Suprapubic skin (tissue), 4 donors: ENCODE measurements at regions not wholly inside any gene's neighbourhood (a gene's known extent, or its start where the extent isn't known, plus 50 kb on each side); places are given as distances from the start of the nearest gene placed in this dataset.
"Not testable (repeated sequence)": the region's sequence is repeated elsewhere in the genome, so short reads cannot be mapped to it uniquely, and the experiment has no call there.

Source experiments
- DNase-seq, 2 donors: peaks; one replicate each; pipeline ENCODE4 v3.0.0-alpha.2; 2019; ENCODE audit warnings: low spot score in 2 of 2
- H3K27ac ChIP-seq: fragments of 200-600 bp; sonication (generic); one replicate; pipeline ENCODE4 v1.5.1; 2019
- H3K27me3 ChIP-seq: fragments of 200-600 bp; sonication (generic); one replicate; pipeline ENCODE4 v1.5.1; 2019
- H3K36me3 ChIP-seq: fragments of 200-600 bp; sonication (generic); one replicate; pipeline ENCODE4 v1.5.1; 2019
- H3K4me1 ChIP-seq: fragments of 200-600 bp; sonication (generic); one replicate; pipeline ENCODE4 v1.5.1; 2019
- H3K4me3 ChIP-seq: fragments of 200-600 bp; sonication (generic); one replicate; pipeline ENCODE4 v1.5.1; 2019; ENCODE audit warnings: mild to moderate bottlenecking
- H3K9me3 ChIP-seq: fragments of 200-600 bp; sonication (generic); one replicate; pipeline ENCODE4 v1.5.1; 2019
- EP300 ChIP-seq: sonication (generic); formaldehyde crosslinking; IDR thresholded peaks from one replicate; pipeline ENCODE4 v1.6.1; 2017; ENCODE audit warnings: antibody characterized with exemption
- POLR2A ChIP-seq, 2 donors: fragments of 450-650 bp; IDR thresholded peaks; one replicate each; pipeline ENCODE4 v1.6.1; 2017; ENCODE audit warnings: antibody characterized with exemption in 2 of 2, mild to moderate bottlenecking in 2 of 2, moderate library complexity in 2 of 2
- POLR2AphosphoS5 ChIP-seq, 3 donors: sonication (generic); formaldehyde crosslinking; IDR thresholded peaks; one replicate each; pipeline ENCODE4 v1.6.1; 2017; ENCODE audit warnings: antibody characterized with exemption in 3 of 3
- WGBS: methylation state at CpG from one replicate; pipeline ENCODE4 v1.1.5; 2018; 5-methylcytosine and 5-hydroxymethylcytosine counted together
- TF ChIP-seq, protein P1 (sequence below), 2 donors: fragments of 200-600 bp in 1 of 2; fragments of 450-650 bp in 1 of 2; sonication (generic) in 1 of 2; IDR thresholded peaks; one replicate each; pipeline ENCODE4 v1.5.1; 2016 to 2019; ENCODE audit warnings: antibody characterized with exemption in 2 of 2, mild to moderate bottlenecking in 1 of 2, moderate library complexity in 1 of 2

DNA sequence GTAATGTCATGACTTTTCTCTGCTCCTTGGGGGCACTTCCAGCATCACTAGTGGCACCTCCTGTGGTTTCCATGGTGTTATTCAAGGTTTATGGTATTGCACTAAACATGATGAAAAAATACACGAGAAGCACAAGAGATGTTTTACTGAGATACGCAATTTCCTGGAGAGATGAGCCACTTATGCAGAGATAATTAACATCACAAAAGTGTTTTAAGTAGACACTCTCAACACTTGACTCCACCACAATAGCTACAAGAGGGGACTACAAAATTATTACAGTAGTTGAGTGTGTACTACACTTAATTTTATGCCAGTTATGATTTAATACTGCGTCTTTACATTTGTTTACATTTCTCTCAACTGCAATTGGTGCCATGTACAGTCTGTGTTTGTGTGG lies 906.7 kb downstream of the DNAJB9 start:
- H3K36me3 ChIP-seq: no peaks in the 10 kb centered on the region
- H3K4me3 ChIP-seq: no peak overlapping the region
- H3K4me1 ChIP-seq: no peaks in the 10 kb centered on the region
- no peaks in the 10 kb centered on the region for H3K9me3 ChIP-seq
- TF ChIP-seq EP300: no peak
- no peak for TF ChIP-seq POLR2AphosphoS5 (IDR thresholded peaks at IDR 0.05)
- TF ChIP-seq, protein P1, sequence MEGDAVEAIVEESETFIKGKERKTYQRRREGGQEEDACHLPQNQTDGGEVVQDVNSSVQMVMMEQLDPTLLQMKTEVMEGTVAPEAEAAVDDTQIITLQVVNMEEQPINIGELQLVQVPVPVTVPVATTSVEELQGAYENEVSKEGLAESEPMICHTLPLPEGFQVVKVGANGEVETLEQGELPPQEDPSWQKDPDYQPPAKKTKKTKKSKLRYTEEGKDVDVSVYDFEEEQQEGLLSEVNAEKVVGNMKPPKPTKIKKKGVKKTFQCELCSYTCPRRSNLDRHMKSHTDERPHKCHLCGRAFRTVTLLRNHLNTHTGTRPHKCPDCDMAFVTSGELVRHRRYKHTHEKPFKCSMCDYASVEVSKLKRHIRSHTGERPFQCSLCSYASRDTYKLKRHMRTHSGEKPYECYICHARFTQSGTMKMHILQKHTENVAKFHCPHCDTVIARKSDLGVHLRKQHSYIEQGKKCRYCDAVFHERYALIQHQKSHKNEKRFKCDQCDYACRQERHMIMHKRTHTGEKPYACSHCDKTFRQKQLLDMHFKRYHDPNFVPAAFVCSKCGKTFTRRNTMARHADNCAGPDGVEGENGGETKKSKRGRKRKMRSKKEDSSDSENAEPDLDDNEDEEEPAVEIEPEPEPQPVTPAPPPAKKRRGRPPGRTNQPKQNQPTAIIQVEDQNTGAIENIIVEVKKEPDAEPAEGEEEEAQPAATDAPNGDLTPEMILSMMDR (IDR thresholded peaks at IDR 0.05): no peak
- TF ChIP-seq POLR2A (IDR thresholded peaks at IDR 0.05): no peak
- H3K27me3 ChIP-seq: no peaks in the 10 kb centered on the region
- 88% methylated on average over 3 of the region's 3 CpGs for WGBS
- DNase-seq: no peak
- H3K27ac ChIP-seq: no peak overlapping the region

DNA sequence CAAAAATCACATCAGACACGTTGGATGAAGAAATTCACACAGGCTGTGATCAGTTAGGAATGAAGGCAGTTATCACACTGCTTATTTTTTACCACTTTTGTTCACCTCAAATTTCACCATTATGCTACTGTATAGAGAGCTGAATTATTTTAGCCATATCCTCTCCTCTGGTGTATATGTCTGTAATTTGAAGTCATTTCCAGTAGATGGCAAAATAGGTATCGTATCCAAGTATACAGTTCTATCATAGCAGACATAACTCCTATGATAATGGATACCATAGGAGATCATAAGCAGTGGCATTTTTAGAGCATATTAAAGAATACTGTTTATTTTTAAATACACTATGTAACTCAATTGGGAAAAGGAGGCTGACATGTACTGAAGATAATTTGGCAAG lies 909.7 kb downstream of the DNAJB9 start:
- Histone ChIP-seq H3K4me1 (no peaks in the 10 kb centered on the region), H3K36me3 (no peaks in the 10 kb centered on the region), H3K4me3 (no peak overlapping the region), H3K27ac (no peak overlapping the region), H3K9me3 (no peaks in the 10 kb centered on the region), H3K27me3 (no peaks in the 10 kb centered on the region)
- TF ChIP-seq EP300: no peak
- TF ChIP-seq, protein P1 (IDR thresholded peaks at IDR 0.05): no peak
- no peak for TF ChIP-seq POLR2A (IDR thresholded peaks at IDR 0.05)
- no peak for TF ChIP-seq POLR2AphosphoS5 (IDR thresholded peaks at IDR 0.05)
- DNase-seq: no peak
- 55% methylated on average over 2 of the region's 2 CpGs for WGBS

DNA sequence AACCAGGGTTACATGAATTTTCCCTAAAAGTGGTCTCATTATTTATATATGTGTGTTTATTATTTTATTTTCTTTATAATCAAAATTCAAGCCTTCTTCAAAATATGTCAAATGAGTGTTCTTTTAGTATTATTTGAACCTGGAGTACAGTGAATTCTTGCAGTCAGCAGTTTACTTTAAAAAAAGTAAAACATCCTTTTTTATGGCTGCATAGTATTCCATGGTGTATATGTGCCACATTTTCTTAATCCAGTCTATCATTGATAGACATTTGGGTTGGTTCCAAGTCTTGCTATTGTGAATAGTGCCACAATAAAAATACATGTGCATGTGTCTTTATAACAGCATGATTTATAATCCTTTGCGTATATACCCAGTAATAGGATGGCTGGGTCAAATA lies 920.9 kb downstream of the DNAJB9 start:
- not testable (repeated sequence) for H3K9me3 ChIP-seq, H3K36me3 ChIP-seq, H3K27me3 ChIP-seq, H3K4me1 ChIP-seq, H3K27ac ChIP-seq, DNase-seq, H3K4me3 ChIP-seq
- WGBS: 97% methylated on average over 1 of the region's 1 CpG

DNA sequence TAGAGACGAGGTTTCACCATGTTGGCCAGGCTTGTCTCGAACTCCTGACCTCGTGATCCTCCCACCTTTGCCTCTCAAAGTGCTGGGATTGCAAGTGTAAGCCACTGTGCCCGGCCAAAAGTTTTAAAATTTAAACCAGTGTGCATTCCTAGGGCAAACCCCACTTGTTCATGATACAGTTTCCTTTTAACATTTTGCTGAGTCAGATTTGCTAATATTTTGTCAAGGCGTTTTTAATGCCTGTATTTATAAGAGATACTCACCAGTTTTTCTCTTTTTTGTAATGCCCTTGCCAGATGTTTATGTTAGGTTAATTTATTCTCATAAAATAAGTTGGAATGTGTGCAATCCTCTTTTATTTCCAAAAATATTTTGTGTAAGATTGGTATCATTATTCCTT lies 927.4 kb downstream of the DNAJB9 start:
- no peaks in the 10 kb centered on the region for H3K36me3 ChIP-seq
- H3K27ac ChIP-seq: no peak overlapping the region
- H3K4me1 ChIP-seq: no peaks in the 10 kb centered on the region
- no peak overlapping the region for H3K4me3 ChIP-seq
- WGBS: 81% methylated on average over 5 of the region's 5 CpGs
- DNase-seq: no peak
- no peaks in the 10 kb centered on the region for H3K9me3 ChIP-seq
- TF ChIP-seq, protein P1 (IDR thresholded peaks at IDR 0.05): no peak
- TF ChIP-seq POLR2A (IDR thresholded peaks at IDR 0.05) (no peak), POLR2AphosphoS5 (IDR thresholded peaks at IDR 0.05) (no peak), EP300 (no peak)
- no peaks in the 10 kb centered on the region for H3K27me3 ChIP-seq

DNA sequence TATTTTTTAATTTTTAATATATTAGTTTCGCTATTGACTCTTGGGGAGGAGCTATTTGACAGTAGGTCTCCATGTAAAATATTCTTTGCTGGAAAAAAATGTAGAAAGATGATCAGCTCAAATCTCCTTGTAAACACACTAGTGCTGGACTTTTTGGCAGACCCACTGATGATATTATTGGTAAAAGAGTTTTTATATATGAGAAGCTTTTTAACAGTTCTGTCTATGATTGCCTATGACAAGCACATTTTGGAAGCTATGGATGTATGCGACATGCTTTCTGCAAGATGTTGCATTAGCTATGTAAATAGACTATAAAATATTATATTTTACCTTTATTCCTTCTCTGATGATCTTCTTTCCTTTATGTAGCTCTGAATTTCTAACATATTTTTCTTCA lies 928.5 kb downstream of the DNAJB9 start:
- no peaks in the 10 kb centered on the region for H3K36me3 ChIP-seq
- TF ChIP-seq POLR2AphosphoS5 (IDR thresholded peaks at IDR 0.05) (no peak), POLR2A (IDR thresholded peaks at IDR 0.05) (no peak), EP300 (no peak)
- TF ChIP-seq, protein P1 (IDR thresholded peaks at IDR 0.05): no peak
- no peak for DNase-seq
- H3K9me3 ChIP-seq: no peaks in the 10 kb centered on the region
- WGBS: 94% methylated on average over 2 of the region's 2 CpGs
- no peak overlapping the region for H3K4me3 ChIP-seq
- no peaks in the 10 kb centered on the region for H3K27me3 ChIP-seq
- no peak overlapping the region for H3K27ac ChIP-seq
- no peaks in the 10 kb centered on the region for H3K4me1 ChIP-seq

DNA sequence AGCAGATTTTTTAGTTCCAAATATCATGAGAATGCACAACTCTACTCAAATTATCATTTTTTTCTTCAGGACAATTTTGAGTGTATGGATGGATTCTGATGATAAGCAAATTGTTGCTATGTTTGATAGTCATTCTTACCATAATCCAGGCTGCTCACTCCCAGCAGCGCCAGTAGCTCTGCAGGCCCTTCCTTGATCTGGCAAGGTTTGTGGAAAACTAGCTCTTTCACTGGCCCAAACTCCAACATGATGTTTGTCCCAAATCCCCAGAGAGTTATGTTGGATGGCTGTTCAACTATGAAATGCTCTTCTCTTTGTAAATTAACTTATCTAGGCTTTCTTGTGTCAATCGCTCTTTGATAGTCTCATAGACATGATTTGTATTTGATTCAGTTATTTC lies 933.7 kb downstream of the DNAJB9 start:
- no peaks in the 10 kb centered on the region for H3K4me1 ChIP-seq
- H3K27me3 ChIP-seq: no peaks in the 10 kb centered on the region
- no peaks in the 10 kb centered on the region for H3K36me3 ChIP-seq
- DNase-seq: no peak
- H3K27ac ChIP-seq: no peak overlapping the region
- no peaks in the 10 kb centered on the region for H3K9me3 ChIP-seq
- 76% methylated on average over 2 of the region's 2 CpGs for WGBS
- no peak for TF ChIP-seq POLR2A (IDR thresholded peaks at IDR 0.05)
- TF ChIP-seq, protein P1 (IDR thresholded peaks at IDR 0.05): no peak
- no peak for TF ChIP-seq POLR2AphosphoS5 (IDR thresholded peaks at IDR 0.05)
- no peak for TF ChIP-seq EP300
- no peak overlapping the region for H3K4me3 ChIP-seq
